ENCODE measurements at regions not wholly inside any gene's neighbourhood (a gene's known extent, or its start where the extent isn't known, plus 50 kb on each side); places are given as distances from the start of the nearest gene placed in this dataset.

- no peak for TF ChIP-seq EZH2 (IDR thresholded peaks at IDR 0.05)
- TF ChIP-seq, protein P1, sequence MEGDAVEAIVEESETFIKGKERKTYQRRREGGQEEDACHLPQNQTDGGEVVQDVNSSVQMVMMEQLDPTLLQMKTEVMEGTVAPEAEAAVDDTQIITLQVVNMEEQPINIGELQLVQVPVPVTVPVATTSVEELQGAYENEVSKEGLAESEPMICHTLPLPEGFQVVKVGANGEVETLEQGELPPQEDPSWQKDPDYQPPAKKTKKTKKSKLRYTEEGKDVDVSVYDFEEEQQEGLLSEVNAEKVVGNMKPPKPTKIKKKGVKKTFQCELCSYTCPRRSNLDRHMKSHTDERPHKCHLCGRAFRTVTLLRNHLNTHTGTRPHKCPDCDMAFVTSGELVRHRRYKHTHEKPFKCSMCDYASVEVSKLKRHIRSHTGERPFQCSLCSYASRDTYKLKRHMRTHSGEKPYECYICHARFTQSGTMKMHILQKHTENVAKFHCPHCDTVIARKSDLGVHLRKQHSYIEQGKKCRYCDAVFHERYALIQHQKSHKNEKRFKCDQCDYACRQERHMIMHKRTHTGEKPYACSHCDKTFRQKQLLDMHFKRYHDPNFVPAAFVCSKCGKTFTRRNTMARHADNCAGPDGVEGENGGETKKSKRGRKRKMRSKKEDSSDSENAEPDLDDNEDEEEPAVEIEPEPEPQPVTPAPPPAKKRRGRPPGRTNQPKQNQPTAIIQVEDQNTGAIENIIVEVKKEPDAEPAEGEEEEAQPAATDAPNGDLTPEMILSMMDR (IDR thresholded peaks at IDR 0.05), result no peak
These were observed 1966.0 kb downstream of the PCDH7 start for GRCh38 chr4:32686123-32686522.

All from neural progenitor cell (in vitro differentiated cells).